HL-60 (cell line): ENCODE measurements at regions not wholly inside any gene's neighbourhood (a gene's known extent, or its start where the extent isn't known, plus 50 kb on each side); places are given as distances from the start of the nearest gene placed in this dataset.

ENCODE experiments used
- DNase-seq, 2 experiments: peaks; one replicate each; pipeline ENCODE4 v3.0.0-alpha.2; 2010 to 2020; ENCODE audit warnings: low read depth in 1 of 2, low spot score in 1 of 2
- H3K27ac ChIP-seq: fragments of 250-450 bp; sonication (Bioruptor Pico); replicated peaks from 2 replicates; pipeline ENCODE4 v1.5.1; 2020; ENCODE audit warnings: mild to moderate bottlenecking, moderate library complexity
- H3K27me3 ChIP-seq: fragments of 250-450 bp; sonication (Bioruptor Pico); 2 replicates; pipeline ENCODE4 v1.5.1; 2021; ENCODE audit warnings: mild to moderate bottlenecking, moderate library complexity; ENCODE audit not compliant: insufficient read depth, poor library complexity, severe bottlenecking
- H3K4me3 ChIP-seq: replicated peaks from 2 replicates; pipeline ENCODE4 v1.5.1; 2011; ENCODE audit warnings: mild to moderate bottlenecking, control low read depth, low read length; ENCODE audit not compliant: insufficient read depth
- GABPA ChIP-seq: IDR thresholded peaks from 2 replicates; pipeline ENCODE4 v1.6.1; 2012; ENCODE audit warnings: low read depth
- POLR2AphosphoS5 ChIP-seq: IDR thresholded peaks from 2 replicates; pipeline ENCODE4 v1.6.1; 2012; ENCODE audit warnings: low read depth
- SPI1 ChIP-seq: IDR thresholded peaks from 2 replicates; pipeline ENCODE4 v1.6.1; 2012; ENCODE audit warnings: low read depth, mild to moderate bottlenecking, borderline replicate concordance
- TF ChIP-seq, protein P1 (sequence below): IDR thresholded peaks from 2 replicates; pipeline ENCODE4 v1.6.1; 2012; ENCODE audit warnings: low read depth; ENCODE audit not compliant: insufficient replicate concordance
- TF ChIP-seq, protein P2 (sequence below): IDR thresholded peaks from one replicate; pipeline ENCODE4 v1.5.1; 2011; ENCODE audit warnings: low read length, control low read depth, inconsistent platforms; ENCODE audit not compliant: insufficient read depth

DNA sequence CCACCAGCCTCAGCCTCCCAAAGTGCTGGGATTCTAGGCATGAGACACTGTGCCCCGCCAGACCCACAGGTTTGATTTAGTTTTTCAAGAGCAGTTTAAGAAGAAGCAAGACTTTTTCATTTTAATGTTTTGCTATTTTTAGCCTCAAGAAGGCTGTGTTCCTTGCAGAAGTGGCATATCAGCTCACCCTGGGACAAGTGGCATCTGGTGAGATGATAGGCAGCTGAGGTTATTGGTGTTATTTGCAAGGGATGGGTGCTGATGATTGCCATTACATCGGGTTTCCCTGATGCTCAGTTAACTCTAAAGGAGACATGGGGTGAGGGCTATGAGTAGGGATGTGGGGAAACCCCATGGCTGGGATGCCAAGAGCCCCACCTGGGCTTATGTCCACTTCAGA, 120.4 kb downstream of the MXRA5 start:
- no peak overlapping the region for H3K4me3 ChIP-seq
- no peak for DNase-seq
- TF ChIP-seq GABPA: no peak
- TF ChIP-seq, protein P1, sequence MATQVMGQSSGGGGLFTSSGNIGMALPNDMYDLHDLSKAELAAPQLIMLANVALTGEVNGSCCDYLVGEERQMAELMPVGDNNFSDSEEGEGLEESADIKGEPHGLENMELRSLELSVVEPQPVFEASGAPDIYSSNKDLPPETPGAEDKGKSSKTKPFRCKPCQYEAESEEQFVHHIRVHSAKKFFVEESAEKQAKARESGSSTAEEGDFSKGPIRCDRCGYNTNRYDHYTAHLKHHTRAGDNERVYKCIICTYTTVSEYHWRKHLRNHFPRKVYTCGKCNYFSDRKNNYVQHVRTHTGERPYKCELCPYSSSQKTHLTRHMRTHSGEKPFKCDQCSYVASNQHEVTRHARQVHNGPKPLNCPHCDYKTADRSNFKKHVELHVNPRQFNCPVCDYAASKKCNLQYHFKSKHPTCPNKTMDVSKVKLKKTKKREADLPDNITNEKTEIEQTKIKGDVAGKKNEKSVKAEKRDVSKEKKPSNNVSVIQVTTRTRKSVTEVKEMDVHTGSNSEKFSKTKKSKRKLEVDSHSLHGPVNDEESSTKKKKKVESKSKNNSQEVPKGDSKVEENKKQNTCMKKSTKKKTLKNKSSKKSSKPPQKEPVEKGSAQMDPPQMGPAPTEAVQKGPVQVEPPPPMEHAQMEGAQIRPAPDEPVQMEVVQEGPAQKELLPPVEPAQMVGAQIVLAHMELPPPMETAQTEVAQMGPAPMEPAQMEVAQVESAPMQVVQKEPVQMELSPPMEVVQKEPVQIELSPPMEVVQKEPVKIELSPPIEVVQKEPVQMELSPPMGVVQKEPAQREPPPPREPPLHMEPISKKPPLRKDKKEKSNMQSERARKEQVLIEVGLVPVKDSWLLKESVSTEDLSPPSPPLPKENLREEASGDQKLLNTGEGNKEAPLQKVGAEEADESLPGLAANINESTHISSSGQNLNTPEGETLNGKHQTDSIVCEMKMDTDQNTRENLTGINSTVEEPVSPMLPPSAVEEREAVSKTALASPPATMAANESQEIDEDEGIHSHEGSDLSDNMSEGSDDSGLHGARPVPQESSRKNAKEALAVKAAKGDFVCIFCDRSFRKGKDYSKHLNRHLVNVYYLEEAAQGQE: no peak
- no peak for TF ChIP-seq POLR2AphosphoS5
- TF ChIP-seq SPI1: no peak
- TF ChIP-seq, protein P2, sequence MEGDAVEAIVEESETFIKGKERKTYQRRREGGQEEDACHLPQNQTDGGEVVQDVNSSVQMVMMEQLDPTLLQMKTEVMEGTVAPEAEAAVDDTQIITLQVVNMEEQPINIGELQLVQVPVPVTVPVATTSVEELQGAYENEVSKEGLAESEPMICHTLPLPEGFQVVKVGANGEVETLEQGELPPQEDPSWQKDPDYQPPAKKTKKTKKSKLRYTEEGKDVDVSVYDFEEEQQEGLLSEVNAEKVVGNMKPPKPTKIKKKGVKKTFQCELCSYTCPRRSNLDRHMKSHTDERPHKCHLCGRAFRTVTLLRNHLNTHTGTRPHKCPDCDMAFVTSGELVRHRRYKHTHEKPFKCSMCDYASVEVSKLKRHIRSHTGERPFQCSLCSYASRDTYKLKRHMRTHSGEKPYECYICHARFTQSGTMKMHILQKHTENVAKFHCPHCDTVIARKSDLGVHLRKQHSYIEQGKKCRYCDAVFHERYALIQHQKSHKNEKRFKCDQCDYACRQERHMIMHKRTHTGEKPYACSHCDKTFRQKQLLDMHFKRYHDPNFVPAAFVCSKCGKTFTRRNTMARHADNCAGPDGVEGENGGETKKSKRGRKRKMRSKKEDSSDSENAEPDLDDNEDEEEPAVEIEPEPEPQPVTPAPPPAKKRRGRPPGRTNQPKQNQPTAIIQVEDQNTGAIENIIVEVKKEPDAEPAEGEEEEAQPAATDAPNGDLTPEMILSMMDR: no peak
- H3K27me3 ChIP-seq: no peaks in the 10 kb centered on the region
- no peak overlapping the region for H3K27ac ChIP-seq

DNA sequence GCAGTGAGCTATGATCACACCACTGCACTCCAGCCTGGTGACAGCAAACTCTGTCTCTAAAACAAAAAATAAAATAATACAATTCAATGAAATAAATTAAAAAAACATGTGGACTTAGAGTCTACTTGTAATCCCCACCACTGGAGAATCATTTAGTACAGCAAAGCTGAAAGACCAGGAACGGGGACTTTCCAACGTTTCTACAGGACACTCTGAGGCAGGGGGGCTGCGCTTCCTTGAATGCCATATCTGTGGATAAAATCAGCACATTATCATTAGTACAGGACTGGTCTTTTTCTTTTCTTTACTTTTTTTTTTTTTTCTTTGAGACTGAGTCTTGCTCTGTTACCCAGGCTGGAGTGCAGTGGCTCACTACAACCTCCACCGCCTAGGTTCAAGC, 124.8 kb downstream of the MXRA5 start:
- TF ChIP-seq, protein P1: no peak
- no peak for TF ChIP-seq GABPA
- TF ChIP-seq, protein P2: no peak
- no peak for TF ChIP-seq POLR2AphosphoS5
- no peak for TF ChIP-seq SPI1
- H3K27ac ChIP-seq: no peak overlapping the region
- no peak for DNase-seq
- H3K4me3 ChIP-seq: no peak overlapping the region
- no peaks in the 10 kb centered on the region for H3K27me3 ChIP-seq

DNA sequence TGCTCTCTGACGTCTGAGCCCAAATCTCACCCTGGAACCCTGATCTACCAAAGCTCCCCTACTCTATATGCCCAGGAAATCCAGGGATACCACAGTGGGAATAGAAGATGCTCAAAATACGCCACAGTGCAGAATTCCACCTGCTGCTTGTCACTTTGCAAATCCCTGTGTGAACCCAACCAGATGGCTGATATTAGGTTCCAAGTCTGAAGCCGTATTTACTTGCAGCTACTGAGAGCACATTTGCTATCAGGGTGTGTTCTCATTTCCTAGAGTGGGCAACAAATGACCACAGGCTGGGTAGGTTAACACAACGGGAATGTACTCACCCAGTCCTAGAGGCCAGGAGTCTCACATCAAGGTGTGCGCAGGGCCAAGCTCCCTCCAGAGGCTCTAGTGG, 126.8 kb downstream of the MXRA5 start:
- no peak overlapping the region for H3K4me3 ChIP-seq
- no peak overlapping the region for H3K27ac ChIP-seq
- TF ChIP-seq, protein P2: no peak
- no peak for TF ChIP-seq GABPA
- TF ChIP-seq POLR2AphosphoS5: no peak
- TF ChIP-seq, protein P1: no peak
- TF ChIP-seq SPI1: no peak
- no peak for DNase-seq
- H3K27me3 ChIP-seq: no peaks in the 10 kb centered on the region
